ENCODE measurements at regions not wholly inside any gene's neighbourhood (a gene's known extent, or its start where the extent isn't known, plus 50 kb on each side); places are given as distances from the start of the nearest gene placed in this dataset.

GRCh38 chr21:32061729-32062128 lies 188.9 kb downstream of the HUNK start (continued):
- TF ChIP-seq CREB5 (CRISPR knock-in tag; IDR thresholded peaks at IDR 0.05) = no peak

- CTCF ChIA-PET (ENCODE audit: low intra/inter-chr PET ratio) = no interaction called here
- no peak overlapping the region for H2AFZ ChIP-seq (ENCODE audit: low read depth, low read length)
- H3K9me1 ChIP-seq (ENCODE audit: control insufficient read depth, insufficient read depth, low read length) = no peaks in the 10 kb centered on the region
- DNase-seq (ENCODE audit: extremely low read depth in 1 of 4, low spot score in 3 of 4) (peak in 1 of 4 experiments; percentile 25), FAIRE-seq (no peak), ATAC-seq (peak; percentile 64)
- no peaks in the 10 kb centered on the region for H3K4me1 ChIP-seq (replicated peaks in 1 of 2; ENCODE audit: control insufficient read depth in 2 of 2, insufficient read depth in 2 of 2, low read length in 2 of 2)
- H3K4me3 ChIP-seq = no peak overlapping the region
- no peaks in the 10 kb centered on the region for H3K79me2 ChIP-seq (ENCODE audit: control insufficient read depth, insufficient read depth, low read length)
- no peaks in the 10 kb centered on the region for H3K36me3 ChIP-seq (ENCODE audit: control insufficient read depth, insufficient read depth, low read length)
- 1% methylated on average over 8 of the region's 8 CpGs for WGBS (ENCODE audit: insufficient coverage, low coverage, missing lambda C conversion rate)
- TF ChIP-seq CBFA2T3 (IDR thresholded peaks at IDR 0.05) = no peak
- H3K9ac ChIP-seq (ENCODE audit: insufficient read depth in 1 of 2, low read depth in 2 of 2, low read length in 2 of 2) = no peak overlapping the region
- in situ Hi-C loops (cut with MboI) (no loop called here), intact Hi-C loops (cut with micrococcal nuclease) (no loop called here)
- no peaks in the 10 kb centered on the region for H3K9me3 ChIP-seq (replicated peaks; ENCODE audit: control insufficient read depth, insufficient read depth, low read depth, low read length)
- no peak overlapping the region for H3K27ac ChIP-seq (ENCODE audit: extremely low read depth, low read depth, low read length)
- H3K27me3 ChIP-seq (ENCODE audit: control insufficient read depth in 2 of 2, insufficient read depth in 2 of 2, low read length in 2 of 2) = peaks cover 0 to 12% of the 10 kb centered on the region in 2 experiments; a peak in 1 of 5 replicates
- POLR2A ChIA-PET = no interaction called here
- no TSS peak for BruUV-seq (replicated peaks)
- H4K20me1 ChIP-seq (replicated peaks; ENCODE audit: control insufficient read depth, insufficient read depth, low read length) = no peaks in the 10 kb centered on the region
- H3K4me2 ChIP-seq (ENCODE audit: insufficient read depth, low read length) = no peak overlapping the region
These were observed 184.0 kb downstream of the HUNK start for GRCh38 chr21:32056791-32057190.

- H3K4me1 ChIP-seq (replicated peaks in 1 of 2; ENCODE audit: control insufficient read depth in 2 of 2, insufficient read depth in 2 of 2, low read length in 2 of 2) = no peaks in the 10 kb centered on the region
- ChIA-PET CTCF (ENCODE audit: low intra/inter-chr PET ratio) (no interaction called here), POLR2A (interaction anchor here (1.3 kb wide), 1 partner anchor 18 kb away, joined by 3 read pairs; no protein-coding TSS in a partner anchor)
- H3K27me3 ChIP-seq (ENCODE audit: control insufficient read depth in 2 of 2, insufficient read depth in 2 of 2, low read length in 2 of 2) = peaks cover 0 to 5% of the 10 kb centered on the region in 2 experiments; a peak in 1 of 5 replicates
- H3K4me2 ChIP-seq (ENCODE audit: insufficient read depth, low read length) = no peak overlapping the region
- no peak overlapping the region for H3K9ac ChIP-seq (ENCODE audit: insufficient read depth in 1 of 2, low read depth in 2 of 2, low read length in 2 of 2)
- no peak overlapping the region for H2AFZ ChIP-seq (ENCODE audit: low read depth, low read length)
- in situ Hi-C loops (cut with MboI) (no loop called here), intact Hi-C loops (cut with micrococcal nuclease) (no loop called here)
- no peaks in the 10 kb centered on the region for H4K20me1 ChIP-seq (replicated peaks; ENCODE audit: control insufficient read depth, insufficient read depth, low read length)
- no peaks in the 10 kb centered on the region for H3K9me1 ChIP-seq (ENCODE audit: control insufficient read depth, insufficient read depth, low read length)
- no peak overlapping the region for H3K4me3 ChIP-seq
- ATAC-seq (no peak), FAIRE-seq (no peak), DNase-seq (ENCODE audit: extremely low read depth in 1 of 4, low spot score in 3 of 4) (no peak)
- BruUV-seq (replicated peaks) = no TSS peak
- H3K79me2 ChIP-seq (ENCODE audit: control insufficient read depth, insufficient read depth, low read length) = no peaks in the 10 kb centered on the region
- H3K36me3 ChIP-seq (ENCODE audit: control insufficient read depth, insufficient read depth, low read length) = no peaks in the 10 kb centered on the region
- H3K9me3 ChIP-seq (replicated peaks; ENCODE audit: control insufficient read depth, insufficient read depth, low read depth, low read length) = no peaks in the 10 kb centered on the region
- WGBS (ENCODE audit: insufficient coverage, low coverage, missing lambda C conversion rate) = 2% methylated on average over 3 of the region's 3 CpGs
- H3K27ac ChIP-seq (ENCODE audit: extremely low read depth, low read depth, low read length) = no peak overlapping the region
- TF ChIP-seq GTF2A2 (tag; IDR thresholded peaks at IDR 0.05) (no peak), ARID2 (IDR thresholded peaks at IDR 0.05) (no peak), ZBTB33 (CRISPR knock-in tag; IDR thresholded peaks at IDR 0.05) (no peak), FOXP1 (CRISPR knock-in tag; IDR thresholded peaks at IDR 0.05) (no peak), TCFL5 (CRISPR knock-in tag; conservative IDR thresholded peaks at IDR 0.05) (no peak)
These were observed 182.5 kb downstream of the HUNK start for GRCh38 chr21:32055305-32055704.
